Astrocyte (in vitro differentiated cells and primary cell): ENCODE measurements at regions not wholly inside any gene's neighbourhood (a gene's known extent, or its start where the extent isn't known, plus 50 kb on each side); places are given as distances from the start of the nearest gene placed in this dataset.

ENCODE experiments used
- EZH2 ChIP-seq: IDR thresholded peaks from 2 replicates; pipeline ENCODE4 v1.6.1; 2012; ENCODE audit warnings: mild to moderate bottlenecking, low read length, inconsistent platforms; ENCODE audit not compliant: insufficient read depth
- TF ChIP-seq, protein P1 (sequence below): IDR thresholded peaks from 2 replicates; pipeline ENCODE4 v1.5.1; 2011; ENCODE audit warnings: low read depth, mild to moderate bottlenecking, inconsistent platforms, low read length, moderate library complexity; ENCODE audit not compliant: insufficient read depth

- TF ChIP-seq, protein P1, sequence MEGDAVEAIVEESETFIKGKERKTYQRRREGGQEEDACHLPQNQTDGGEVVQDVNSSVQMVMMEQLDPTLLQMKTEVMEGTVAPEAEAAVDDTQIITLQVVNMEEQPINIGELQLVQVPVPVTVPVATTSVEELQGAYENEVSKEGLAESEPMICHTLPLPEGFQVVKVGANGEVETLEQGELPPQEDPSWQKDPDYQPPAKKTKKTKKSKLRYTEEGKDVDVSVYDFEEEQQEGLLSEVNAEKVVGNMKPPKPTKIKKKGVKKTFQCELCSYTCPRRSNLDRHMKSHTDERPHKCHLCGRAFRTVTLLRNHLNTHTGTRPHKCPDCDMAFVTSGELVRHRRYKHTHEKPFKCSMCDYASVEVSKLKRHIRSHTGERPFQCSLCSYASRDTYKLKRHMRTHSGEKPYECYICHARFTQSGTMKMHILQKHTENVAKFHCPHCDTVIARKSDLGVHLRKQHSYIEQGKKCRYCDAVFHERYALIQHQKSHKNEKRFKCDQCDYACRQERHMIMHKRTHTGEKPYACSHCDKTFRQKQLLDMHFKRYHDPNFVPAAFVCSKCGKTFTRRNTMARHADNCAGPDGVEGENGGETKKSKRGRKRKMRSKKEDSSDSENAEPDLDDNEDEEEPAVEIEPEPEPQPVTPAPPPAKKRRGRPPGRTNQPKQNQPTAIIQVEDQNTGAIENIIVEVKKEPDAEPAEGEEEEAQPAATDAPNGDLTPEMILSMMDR = no peak
- TF ChIP-seq EZH2 = no peak
Observed at GRCh38 chr2:83386549-83386948, 1072.5 kb downstream of the SUCLG1 start.
